A549 (cell line): ENCODE measurements at regions not wholly inside any gene's neighbourhood (a gene's known extent, or its start where the extent isn't known, plus 50 kb on each side); places are given as distances from the start of the nearest gene placed in this dataset.

Experiments used
- ATAC-seq, 2 experiments: fragments of 200-7000 bp in 1 of 2; fragments of >200 bp in 1 of 2; cut with Nextera tagmentation in 1 of 2; cut with Tn5 transposase in 1 of 2; 3 replicates each; pipeline versions ENCODE4 v1.8.0 to v1.9.1; 2018 to 2020; ENCODE audit warnings: mild to moderate bottlenecking in 1 of 2, moderate library complexity in 1 of 2
- CTCF ChIA-PET: fragments of 300-600 bp; sonication (Branson Sonifier 250); formaldehyde crosslinking; extraction: SDS; loops from one replicate; lab custom pipeline; 2021; ENCODE audit warnings: antibody characterized with exemption, inconsistent platforms; lab: Yijun Ruan, JAX
- POLR2A ChIA-PET: fragments of 350-600 bp; formaldehyde crosslinking; extraction: SDS; loops from one replicate; lab custom pipeline; 2021; ENCODE audit warnings: antibody characterized with exemption, inconsistent platforms; lab: Yijun Ruan, JAX
- DNase-seq, 2 experiments: peaks; one replicate each; pipeline versions ENCODE4 v3.0.0 to v3.0.0-alpha.2; 2011 to 2016; ENCODE audit warnings: low read depth in 1 of 2, low spot score in 1 of 2
- FAIRE-seq: peaks from 2 replicates; lab custom pipeline; 2011; peaks lifted over from hg19 to GRCh38; lab: Jason Lieb, UNC
- H3K27ac ChIP-seq, 2 experiments: fragments of >200 bp; sonication (Bioruptor Twin); formaldehyde crosslinking; 3 replicates each; pipeline ENCODE4 v1.5.1; 2016 to 2017
- H3K4me1 ChIP-seq: fragments of >200 bp; sonication (Bioruptor Twin); formaldehyde crosslinking; 3 replicates; pipeline ENCODE4 v1.6.1; 2016
- H3K4me2 ChIP-seq: fragments of >200 bp; sonication (Bioruptor Twin); formaldehyde crosslinking; 3 replicates; pipeline ENCODE4 v1.6.1; 2016
- H3K4me3 ChIP-seq: fragments of >200 bp; sonication (Bioruptor Twin); formaldehyde crosslinking; 3 replicates; pipeline ENCODE4 v1.5.1; 2016
- H3K9me3 ChIP-seq: fragments of >200 bp; sonication (Bioruptor Twin); formaldehyde crosslinking; 3 replicates; pipeline ENCODE4 v1.6.1; 2016
- CBX2 ChIP-seq: fragments of 200-600 bp; sonication (generic); IDR thresholded peaks from 2 replicates; pipeline ENCODE4 v1.6.1; 2016; ENCODE audit warnings: low read depth, mild to moderate bottlenecking, borderline replicate concordance
- CBX8 ChIP-seq: fragments of 200-600 bp; sonication (generic); IDR thresholded peaks from 2 replicates; pipeline ENCODE4 v1.6.1; 2016
- CHD4 ChIP-seq: fragments of 200-600 bp; sonication (generic); IDR thresholded peaks from 2 replicates; pipeline ENCODE4 v1.6.1; 2016; ENCODE audit warnings: antibody characterized with exemption, mild to moderate bottlenecking, borderline replicate concordance
- E2F6 ChIP-seq: IDR thresholded peaks from 2 replicates; pipeline ENCODE4 v1.6.1; 2012; ENCODE audit warnings: low read depth, borderline replicate concordance
- EP300 ChIP-seq, 2 experiments: fragments of >200 bp; sonication (Bioruptor Twin); formaldehyde crosslinking; IDR thresholded peaks; 2 replicates in 1 of 2; 3 replicates in 1 of 2; pipeline ENCODE4 v1.6.1; 2016 to 2017
- ESRRA ChIP-seq: fragments of 150-350 bp; IDR thresholded peaks from 2 replicates; pipeline ENCODE4 v1.6.1; 2014; ENCODE audit warnings: mild to moderate bottlenecking, low read length, borderline replicate concordance
- FOSB ChIP-seq: fragments of 250-450 bp; sonication (Bioruptor Pico); IDR thresholded peaks from 2 replicates; pipeline ENCODE4 v1.5.0; 2020; ENCODE audit warnings: mild to moderate bottlenecking, moderate library complexity
- HDAC2 ChIP-seq: fragments of 200-600 bp; sonication (generic); IDR thresholded peaks from 2 replicates; pipeline ENCODE4 v1.6.1; 2016
- HES2 ChIP-seq: fragments of >200 bp; sonication (Bioruptor Twin); formaldehyde crosslinking; IDR thresholded peaks from 2 replicates; pipeline ENCODE4 v1.6.1; 2016
- HEYL ChIP-seq: fragments of 250-450 bp; sonication (Bioruptor Pico); IDR thresholded peaks from 2 replicates; pipeline ENCODE4 v1.8.0; 2021; ENCODE audit warnings: mild to moderate bottlenecking, moderate library complexity
- HMGXB4 ChIP-seq: fragments of 250-450 bp; sonication (Bioruptor Pico); IDR thresholded peaks from 2 replicates; pipeline ENCODE4 v1.5.0; 2021; ENCODE audit warnings: mild to moderate bottlenecking, moderate library complexity, borderline replicate concordance
- HOXB13 ChIP-seq: fragments of 250-450 bp; sonication (Bioruptor Pico); IDR thresholded peaks from 2 replicates; pipeline ENCODE4 v1.5.0; 2020; ENCODE audit warnings: low read depth, mild to moderate bottlenecking, moderate library complexity
- HOXB5 ChIP-seq: fragments of 250-450 bp; sonication (Bioruptor Pico); IDR thresholded peaks from 2 replicates; pipeline ENCODE4 v1.5.0; 2020; ENCODE audit warnings: mild to moderate bottlenecking, moderate library complexity
- MAX ChIP-seq: IDR thresholded peaks from 2 replicates; pipeline ENCODE4 v1.6.1; 2012
- MAZ ChIP-seq: fragments of 150-350 bp; IDR thresholded peaks from 2 replicates; pipeline ENCODE4 v1.6.1; 2014; ENCODE audit warnings: antibody characterized with exemption, low read depth, low read length, borderline replicate concordance
- NFE2L2 ChIP-seq: fragments of 150-350 bp; conservative IDR thresholded peaks from 2 replicates; pipeline ENCODE4 v1.6.1; 2014; ENCODE audit warnings: low read length
- NPAS2 ChIP-seq: fragments of 250-450 bp; sonication (Bioruptor Pico); IDR thresholded peaks from 2 replicates; pipeline ENCODE4 v1.8.0; 2022; ENCODE audit warnings: mild to moderate bottlenecking, moderate library complexity, borderline replicate concordance
- NR3C1 ChIP-seq: fragments of >200 bp; sonication (Bioruptor Twin); formaldehyde crosslinking; IDR thresholded peaks from 3 replicates; pipeline ENCODE4 v1.6.1; 2017
- PBX3 ChIP-seq: IDR thresholded peaks from 2 replicates; pipeline ENCODE4 v1.6.1; 2012
- RAD21 ChIP-seq, 2 experiments: fragments of >200 bp in 1 of 2; sonication (Bioruptor Twin) in 1 of 2; formaldehyde crosslinking in 1 of 2; IDR thresholded peaks in 1 of 2; conservative IDR thresholded peaks in 1 of 2; 2 replicates in 1 of 2; 3 replicates in 1 of 2; pipeline ENCODE4 v1.6.1; 2012 to 2018; ENCODE audit warnings: inconsistent platforms in 1 of 2
- RARB ChIP-seq: fragments of 250-450 bp; sonication (Bioruptor Pico); IDR thresholded peaks from 2 replicates; pipeline ENCODE4 v1.8.0; 2021; ENCODE audit warnings: mild to moderate bottlenecking, moderate library complexity
- RFX5 ChIP-seq: fragments of 450-650 bp; IDR thresholded peaks from 2 replicates; pipeline ENCODE4 v1.7.1; 2014; ENCODE audit warnings: antibody characterized with exemption, mild to moderate bottlenecking, moderate library complexity
- TFCP2L1 ChIP-seq: fragments of 250-450 bp; sonication (Bioruptor Pico); IDR thresholded peaks from 2 replicates; pipeline ENCODE4 v1.5.0; 2021; ENCODE audit warnings: mild to moderate bottlenecking
- TP53 ChIP-seq: fragments of 250-450 bp; sonication (Bioruptor Pico); IDR thresholded peaks from 2 replicates; pipeline ENCODE4 v1.5.0; 2021; ENCODE audit warnings: mild to moderate bottlenecking, moderate library complexity
- USF2 ChIP-seq: fragments of 450-650 bp; IDR thresholded peaks from 2 replicates; pipeline ENCODE4 v1.6.1; 2014; ENCODE audit warnings: antibody characterized with exemption
- WGBS: methylation state at CpG from one replicate; pipeline ENCODE4 v1.1.6; 2017; ENCODE audit errors: missing lambda C conversion rate; 5-methylcytosine and 5-hydroxymethylcytosine counted together

- ATAC-seq, result no peak
- Histone ChIP-seq H3K27ac (no peak overlapping the region), H3K4me3 (no peak overlapping the region), H3K4me1 (no peaks in the 10 kb centered on the region), H3K9me3 (no peaks in the 10 kb centered on the region), H3K4me2 (no peak overlapping the region)
- no peak for DNase-seq
- POLR2A ChIA-PET, result no interaction called here
- CTCF ChIA-PET, result interaction anchor here (1.2 kb wide), 1 partner anchor 9 kb away, joined by 3 read pairs; no protein-coding TSS in a partner anchor
- WGBS, result 66% methylated on average over 2 of the region's 2 CpGs
- no peak for FAIRE-seq
- no peak for TF ChIP-seq RFX5
These were observed 694.1 kb downstream of the ARHGAP15 start for GRCh38 chr2:143823296-143823695.

GRCh38 chr2:143822736-143823135 is 693.5 kb downstream of the ARHGAP15 start:
- Histone ChIP-seq H3K9me3 (no peaks in the 10 kb centered on the region), H3K27ac (no peak overlapping the region), H3K4me2 (no peak overlapping the region), H3K4me1 (no peaks in the 10 kb centered on the region), H3K4me3 (no peak overlapping the region)
- TF ChIP-seq CBX8, result no peak
- no peak for TF ChIP-seq HOXB13 (CRISPR knock-in tag)
- no peak for TF ChIP-seq RARB (CRISPR knock-in tag)
- TF ChIP-seq MAX, result no peak
- TF ChIP-seq FOSB (CRISPR knock-in tag), result no peak
- no peak for TF ChIP-seq USF2
- no peak for TF ChIP-seq HES2
- no peak for TF ChIP-seq RAD21 (conservative IDR thresholded peaks at IDR 0.05 in 1 of 2, IDR thresholded peaks at IDR 0.05 in 1 of 2)
- no peak for TF ChIP-seq TP53 (CRISPR knock-in tag)
- TF ChIP-seq HOXB5 (CRISPR knock-in tag), result no peak
- no peak for DNase-seq
- WGBS, result 75% methylated on average over 8 of the region's 8 CpGs
- ChIA-PET CTCF (interaction anchor here (1.2 kb wide), 1 partner anchor 9 kb away, joined by 3 read pairs; no protein-coding TSS in a partner anchor), POLR2A (no interaction called here)
- no peak for FAIRE-seq
- ATAC-seq, result no peak

GRCh38 chr2:143819764-143820163 is 690.5 kb downstream of the ARHGAP15 start:
- TF ChIP-seq CBX8 (no peak), CBX2 (no peak), NPAS2 (no peak), NFE2L2 (no peak), NR3C1 (no peak), HEYL (CRISPR knock-in tag) (no peak), MAZ (no peak), EP300 (IDR thresholded peaks at IDR 0.05) (no peak), E2F6 (no peak), HDAC2 (no peak), PBX3 (no peak), ESRRA (no peak), HMGXB4 (CRISPR knock-in tag) (no peak), TFCP2L1 (CRISPR knock-in tag) (no peak), CHD4 (no peak)
- WGBS, result 80% methylated on average over 7 of the region's 7 CpGs
- no peak overlapping the region for H3K4me2 ChIP-seq
- CTCF ChIA-PET, result no interaction called here
- no peak overlapping the region for H3K27ac ChIP-seq
- no peaks in the 10 kb centered on the region for H3K9me3 ChIP-seq
- no peak overlapping the region for H3K4me3 ChIP-seq
- H3K4me1 ChIP-seq, result no peaks in the 10 kb centered on the region
- no peak for FAIRE-seq
- POLR2A ChIA-PET, result no interaction called here
- ATAC-seq, result no peak
- no peak for DNase-seq
